H1 (cell line): ENCODE measurements at regions not wholly inside any gene's neighbourhood (a gene's known extent, or its start where the extent isn't known, plus 50 kb on each side); places are given as distances from the start of the nearest gene placed in this dataset.

ENCODE experiments used
- CTCF ChIA-PET: fragments of 300-600 bp; sonication (Branson Sonifier 250); formaldehyde crosslinking; loops from one replicate; lab custom pipeline; 2021; ENCODE audit not compliant: partially characterized antibody; lab: Charles Lee
- POLR2A ChIA-PET: fragments of 300-600 bp; sonication (Branson Sonifier 250); formaldehyde crosslinking; loops from one replicate; lab custom pipeline; 2021; ENCODE audit warnings: inconsistent platforms; ENCODE audit not compliant: partially characterized antibody; lab: Charles Lee
- DNase-seq, 2 experiments: peaks; one replicate each; pipeline versions ENCODE4 v3.0.0 to v3.0.0-alpha.2; 2010 to 2022; ENCODE audit warnings: low spot score in 2 of 2, low read depth in 1 of 2, mixed read lengths in 1 of 2
- FAIRE-seq: peaks from 2 replicates; lab custom pipeline; 2011; peaks lifted over from hg19 to GRCh38; lab: Jason Lieb, UNC
- H2AFZ ChIP-seq: 2 replicates; pipeline ENCODE4 v1.8.1; 2012; ENCODE audit warnings: low read length, inconsistent platforms
- H2AK5ac ChIP-seq: 2 replicates; pipeline ENCODE4 v1.6.1; 2013; ENCODE audit warnings: low read depth, low read length
- H2BK120ac ChIP-seq: replicated peaks from 2 replicates; pipeline ENCODE3; 2013; ENCODE audit warnings: low read depth, low read length, inconsistent platforms
- H2BK12ac ChIP-seq: 2 replicates; pipeline ENCODE4 v1.6.1; 2013; ENCODE audit warnings: low read depth, low read length
- H2BK15ac ChIP-seq: 2 replicates; pipeline ENCODE4 v1.6.1; 2013; ENCODE audit warnings: low read length
- H2BK20ac ChIP-seq: 2 replicates; pipeline ENCODE4 v1.6.1; 2013; ENCODE audit warnings: low read length
- H2BK5ac ChIP-seq: 2 replicates; pipeline ENCODE4 v1.6.1; 2013; ENCODE audit warnings: low read depth, low read length
- H3K14ac ChIP-seq: 2 replicates; pipeline ENCODE4 v1.6.1; 2013; ENCODE audit warnings: inconsistent platforms; ENCODE audit not compliant: insufficient read length
- H3K18ac ChIP-seq: 2 replicates; pipeline ENCODE4 v1.6.1; 2013; ENCODE audit warnings: low read length; ENCODE audit errors: extremely low read depth
- H3K23ac ChIP-seq: 2 replicates; pipeline ENCODE4 v1.6.1; 2013; ENCODE audit warnings: inconsistent platforms; ENCODE audit not compliant: insufficient read length
- H3K23me2 ChIP-seq: 2 replicates; pipeline ENCODE4 v1.6.1; 2013; ENCODE audit warnings: low read depth, low read length
- H3K27ac ChIP-seq: 2 replicates; pipeline ENCODE4 v1.6.1; 2011; ENCODE audit warnings: low read depth, low read length, inconsistent platforms
- H3K27me3 ChIP-seq, 4 experiments: replicated peaks in 1 of 4; 1 replicate in 1 of 4; 2 replicates in 3 of 4; pipeline versions ENCODE4 v1.6.1 to v1.8.1; 2011 to 2013; ENCODE audit warnings: low read length in 3 of 4, mild to moderate bottlenecking in 3 of 4, inconsistent platforms in 2 of 4, mixed read lengths in 2 of 4, moderate library complexity in 1 of 4; ENCODE audit not compliant: control insufficient read depth in 3 of 4, insufficient read depth in 3 of 4; ENCODE audit errors: extremely low read depth in 1 of 4
- H3K36me3 ChIP-seq, 4 experiments: 2 replicates each; pipeline versions ENCODE4 v1.6.1 to v1.8.1; 2011 to 2013; ENCODE audit warnings: mild to moderate bottlenecking in 4 of 4, low read length in 3 of 4, moderate library complexity in 2 of 4, control low read depth in 1 of 4, inconsistent platforms in 1 of 4; ENCODE audit not compliant: insufficient read depth in 4 of 4, control insufficient read depth in 2 of 4
- H3K4ac ChIP-seq: replicated peaks from 2 replicates; pipeline ENCODE3; 2013; ENCODE audit warnings: low read length, low read depth, mixed read lengths, inconsistent platforms; ENCODE audit not compliant: insufficient read length
- H3K4me1 ChIP-seq, 4 experiments: replicated peaks in 1 of 4; 1 replicate in 1 of 4; 2 replicates in 3 of 4; pipeline versions ENCODE4 v1.6.1 to v1.8.1; 2011 to 2013; ENCODE audit warnings: low read length in 3 of 4, inconsistent platforms in 2 of 4, mixed read lengths in 1 of 4; ENCODE audit not compliant: insufficient read depth in 4 of 4, control insufficient read depth in 3 of 4
- H3K4me2 ChIP-seq, 2 experiments: 2 replicates each; pipeline versions ENCODE4 v1.6.1 to v1.8.1; 2011 to 2013; ENCODE audit warnings: low read depth in 2 of 2, low read length in 2 of 2, control low read depth in 1 of 2, inconsistent platforms in 1 of 2, mild to moderate bottlenecking in 1 of 2; ENCODE audit not compliant: insufficient read depth in 1 of 2
- H3K4me3 ChIP-seq, 4 experiments: fragments of 200-600, 300-600 bp in 1 of 4; sonication (generic), shearing (Covaris generic), sonication (Bioruptor Twin) in 1 of 4; 2 replicates each; pipeline versions ENCODE4 v1.5.1 to v1.8.1; 2011 to 2016; ENCODE audit warnings: low read length in 4 of 4, low read depth in 3 of 4, control low read depth in 2 of 4, inconsistent platforms in 2 of 4, mild to moderate bottlenecking in 2 of 4, mixed read lengths in 1 of 4, moderate library complexity in 1 of 4; ENCODE audit not compliant: insufficient read depth in 2 of 4; ENCODE audit errors: extremely low read depth in 1 of 4
- H3K56ac ChIP-seq: replicated peaks from 2 replicates; pipeline ENCODE3; 2013; ENCODE audit warnings: low read depth, mild to moderate bottlenecking, mixed read lengths, low read length, inconsistent platforms; ENCODE audit not compliant: insufficient read length
- H3K79me1 ChIP-seq: 2 replicates; pipeline ENCODE4 v1.6.1; 2013; ENCODE audit warnings: low read depth, low read length, control low read depth
- H3K79me2 ChIP-seq, 2 experiments: 2 replicates each; pipeline versions ENCODE4 v1.6.1 to v1.8.1; 2012 to 2013; ENCODE audit warnings: low read length in 2 of 2, mild to moderate bottlenecking in 2 of 2, inconsistent platforms in 1 of 2; ENCODE audit not compliant: insufficient read depth in 2 of 2, control insufficient read depth in 1 of 2
- H3K9ac ChIP-seq, 4 experiments: replicated peaks in 1 of 4; 1 replicate in 1 of 4; 2 replicates in 3 of 4; pipeline versions ENCODE4 v1.6.1 to v1.8.1; 2011 to 2013; ENCODE audit warnings: low read depth in 3 of 4, low read length in 3 of 4, control low read depth in 2 of 4, mild to moderate bottlenecking in 2 of 4, moderate library complexity in 2 of 4, inconsistent platforms in 1 of 4; ENCODE audit errors: extremely low read depth in 1 of 4
- H3K9me3 ChIP-seq, 2 experiments: 2 replicates each; pipeline versions ENCODE4 v1.6.1 to v1.8.1; 2012 to 2013; ENCODE audit warnings: mild to moderate bottlenecking in 2 of 2, moderate library complexity in 2 of 2, control low read depth in 1 of 2, inconsistent platforms in 1 of 2, low read depth in 1 of 2, low read length in 1 of 2, mixed read lengths in 1 of 2; ENCODE audit not compliant: insufficient read depth in 2 of 2
- H4K20me1 ChIP-seq, 2 experiments: replicated peaks in 1 of 2; 2 replicates each; pipeline versions ENCODE3 to v1.8.1; 2011 to 2013; ENCODE audit warnings: inconsistent platforms in 2 of 2, low read length in 2 of 2, mild to moderate bottlenecking in 1 of 2; ENCODE audit not compliant: insufficient read depth in 2 of 2, control insufficient read depth in 1 of 2
- H4K5ac ChIP-seq: 2 replicates; pipeline ENCODE4 v1.6.1; 2013; ENCODE audit warnings: low read length, low read depth, mixed read lengths, inconsistent platforms; ENCODE audit not compliant: insufficient read length
- H4K8ac ChIP-seq: 2 replicates; pipeline ENCODE4 v1.8.0; 2013; ENCODE audit warnings: mild to moderate bottlenecking, moderate library complexity, low read length, inconsistent platforms; ENCODE audit not compliant: insufficient read depth; ENCODE audit errors: extremely low read depth
- H4K91ac ChIP-seq: replicated peaks from 2 replicates; pipeline ENCODE3; 2013; ENCODE audit warnings: low read length, mixed read lengths, inconsistent platforms; ENCODE audit not compliant: insufficient read length
- ATF2 ChIP-seq: IDR thresholded peaks from 2 replicates; pipeline ENCODE4 v1.6.1; 2012; ENCODE audit warnings: low read length, inconsistent platforms
- CBX8 ChIP-seq: fragments of 300-800, 300-1000 bp; sonication (generic); IDR thresholded peaks from 2 replicates; pipeline ENCODE4 v1.7.1; 2016; ENCODE audit warnings: low read depth, low read length, borderline replicate concordance
- CEBPB ChIP-seq: IDR thresholded peaks from 2 replicates; pipeline ENCODE4 v1.6.1; 2012; ENCODE audit warnings: low read depth, low read length
- CTCF ChIP-seq, 3 experiments: IDR thresholded peaks; 1 replicate in 2 of 3; 2 replicates in 1 of 3; pipeline versions ENCODE4 v1.5.1 to v1.6.1; 2011; ENCODE audit warnings: low read length in 3 of 3, mild to moderate bottlenecking in 3 of 3, inconsistent platforms in 2 of 3, low read depth in 1 of 3, moderate library complexity in 1 of 3; ENCODE audit not compliant: insufficient read depth in 1 of 3; ENCODE audit errors: control extremely low read depth in 1 of 3
- EGR1 ChIP-seq: IDR thresholded peaks from 2 replicates; pipeline ENCODE4 v1.6.1; 2011; ENCODE audit warnings: low read depth, low read length, borderline replicate concordance
- POU5F1 ChIP-seq: IDR thresholded peaks from 2 replicates; pipeline ENCODE4 v1.6.1; 2011; ENCODE audit warnings: low read depth, mild to moderate bottlenecking, low read length, moderate library complexity
- SAP30 ChIP-seq: fragments of 300-600 bp; sonication (generic); IDR thresholded peaks from 2 replicates; pipeline ENCODE4 v1.7.1; 2012; ENCODE audit warnings: low read length, moderate library complexity, mild to moderate bottlenecking, inconsistent platforms; ENCODE audit not compliant: insufficient read depth, insufficient replicate concordance
- TAF7 ChIP-seq: optimal IDR thresholded peaks from 2 replicates; pipeline ENCODE3; 2011; ENCODE audit warnings: low read depth, mild to moderate bottlenecking, inconsistent platforms, low read length, moderate library complexity, borderline replicate concordance
- YY1 ChIP-seq: IDR thresholded peaks from 2 replicates; pipeline ENCODE4 v1.6.1; 2011; ENCODE audit warnings: low read depth, mild to moderate bottlenecking, low read length
- whole genome bisulfite sequencing, 2 experiments: shearing (Covaris generic) in 1 of 2; methylation state at CpG; one replicate each; pipeline versions ENCODE4 v1.1.6 to v1.1.7; 2013 to 2015; ENCODE audit warnings: low lambda C conversion rate in 2 of 2, mixed read lengths in 2 of 2, inconsistent platforms in 1 of 2, low coverage in 1 of 2, missing lambda C conversion rate in 1 of 2; ENCODE audit not compliant: insufficient replicate concordance in 2 of 2, insufficient coverage in 1 of 2, insufficient read length in 1 of 2; ENCODE audit errors: extremely low coverage in 1 of 2, missing lambda C conversion rate in 1 of 2; 5-methylcytosine and 5-hydroxymethylcytosine counted together

- no peak for TF ChIP-seq CBX8
These were observed 62.6 kb upstream of the SGPP2 start (continued) for GRCh38 chr2:222361787-222362186.

GRCh38 chr2:222362336-222362735, 62.0 kb upstream of the SGPP2 start:
- H2BK20ac ChIP-seq = no peak overlapping the region
- H3K23me2 ChIP-seq = no peaks in the 10 kb centered on the region
- no peak overlapping the region for H3K27ac ChIP-seq
- no peak overlapping the region for H2BK5ac ChIP-seq
- no peak overlapping the region for H3K9ac ChIP-seq
- DNase-seq (no peak), FAIRE-seq (no peak)
- H3K14ac ChIP-seq = no peak overlapping the region
- H3K4me3 ChIP-seq = no peak overlapping the region
- H3K18ac ChIP-seq = no peak overlapping the region
- no peaks in the 10 kb centered on the region for H3K79me1 ChIP-seq
- H2BK15ac ChIP-seq = no peak overlapping the region
- no peak overlapping the region for H2BK120ac ChIP-seq
- H2AFZ ChIP-seq = no peak overlapping the region
- ChIA-PET CTCF (no interaction called here), POLR2A (no interaction called here)
- no peaks in the 10 kb centered on the region for H3K4me1 ChIP-seq
- no peak overlapping the region for H3K56ac ChIP-seq
- no peak overlapping the region for H4K5ac ChIP-seq
- H2BK12ac ChIP-seq = no peak overlapping the region
- no peak overlapping the region for H2AK5ac ChIP-seq
- no peak overlapping the region for H3K4me2 ChIP-seq
- WGBS, 2 experiments = 78% methylated on average over 2 of the region's 2 CpGs; no CpG with 5 or more reads in 1 of the 2 experiments
- no peaks in the 10 kb centered on the region for H4K20me1 ChIP-seq
- no peaks in the 10 kb centered on the region for H3K9me3 ChIP-seq
- H3K79me2 ChIP-seq = no peaks in the 10 kb centered on the region
- H3K27me3 ChIP-seq = no peaks in the 10 kb centered on the region
- H3K36me3 ChIP-seq = no peaks in the 10 kb centered on the region
- H4K8ac ChIP-seq = no peak overlapping the region
- H3K4ac ChIP-seq = no peak overlapping the region
- H3K23ac ChIP-seq = no peak overlapping the region
- no peak overlapping the region for H4K91ac ChIP-seq
- TF ChIP-seq TAF7 = no peak
- no peak for TF ChIP-seq SAP30
- TF ChIP-seq YY1 = no peak
- TF ChIP-seq CEBPB = no peak
- TF ChIP-seq ATF2 = no peak
- no peak for TF ChIP-seq EGR1
- no peak for TF ChIP-seq CTCF (IDR thresholded peaks at IDR 0.05; ENCODE audit: control extremely low read depth in 1 of 3, insufficient read depth in 1 of 3, low read depth in 1 of 3, low read length in 3 of 3)
- TF ChIP-seq POU5F1 = no peak
